IMR-90 (cell line): ENCODE measurements at regions not wholly inside any gene's neighbourhood (a gene's known extent, or its start where the extent isn't known, plus 50 kb on each side); places are given as distances from the start of the nearest gene placed in this dataset.

Source experiments
- ATAC-seq: fragments of 200-7000 bp; cut with Tn5 transposase; 2 replicates; pipeline ENCODE4 v1.9.1; 2020; ENCODE audit warnings: low read depth, mild to moderate bottlenecking, moderate library complexity
- BruUV-seq: library from RNA; stranded (reverse); fragments of 400-500 nt; replicated peaks from 2 replicates; lab custom pipeline; 2021; lab: Mats Ljungman, UMichigan
- CTCF ChIA-PET: fragments of 300-600 bp; formaldehyde crosslinking; extraction: SDS; loops from one replicate; lab custom pipeline; 2021; ENCODE audit warnings: antibody characterized with exemption; lab: Yijun Ruan, JAX
- POLR2A ChIA-PET: fragments of 300-600 bp; sonication (Branson Sonifier 250); formaldehyde crosslinking; loops from one replicate; lab custom pipeline; 2022; ENCODE audit warnings: antibody characterized with exemption; ENCODE audit not compliant: unreplicated experiment; lab: Charles Lee
- DNase-seq: peaks from one replicate; pipeline ENCODE4 v3.0.0; 2013
- H2AFZ ChIP-seq: replicated peaks from 2 replicates; pipeline ENCODE3; 2013; ENCODE audit warnings: low read length, mild to moderate bottlenecking; ENCODE audit not compliant: poor library complexity
- H2AK5ac ChIP-seq: 2 replicates; pipeline ENCODE4 v1.6.1; 2013; ENCODE audit warnings: low read depth, low read length, inconsistent platforms
- H2AK9ac ChIP-seq: replicated peaks from 2 replicates; pipeline ENCODE3; 2013; ENCODE audit warnings: mild to moderate bottlenecking, low read depth, low read length, moderate library complexity; ENCODE audit not compliant: poor library complexity
- H2BK120ac ChIP-seq: 2 replicates; pipeline ENCODE4 v1.6.1; 2013; ENCODE audit warnings: low read depth, low read length, inconsistent platforms
- H2BK15ac ChIP-seq: 3 replicates; pipeline ENCODE4 v1.6.1; 2013; ENCODE audit warnings: low read depth, low read length, inconsistent platforms
- H2BK20ac ChIP-seq: 2 replicates; pipeline ENCODE4 v1.6.1; 2013; ENCODE audit warnings: low read depth, mild to moderate bottlenecking, inconsistent platforms, low read length, moderate library complexity
- H2BK5ac ChIP-seq: 2 replicates; pipeline ENCODE4 v1.6.1; 2013; ENCODE audit warnings: mild to moderate bottlenecking, low read depth, low read length, inconsistent platforms; ENCODE audit not compliant: poor library complexity, severe bottlenecking
- H3K14ac ChIP-seq: replicated peaks from 2 replicates; pipeline ENCODE4 v1.6.1; 2013; ENCODE audit warnings: low read depth, low read length, inconsistent platforms
- H3K18ac ChIP-seq: 2 replicates; pipeline ENCODE4 v1.6.1; 2013; ENCODE audit warnings: low read depth, low read length, control low read depth
- H3K23ac ChIP-seq: 2 replicates; pipeline ENCODE4 v1.6.1; 2013; ENCODE audit warnings: low read depth, low read length, inconsistent platforms
- H3K27ac ChIP-seq: 2 replicates; pipeline ENCODE4 v1.5.1; 2013; ENCODE audit warnings: mild to moderate bottlenecking, control low read depth, low read length; ENCODE audit not compliant: insufficient read depth
- H3K27me3 ChIP-seq: 2 replicates; pipeline ENCODE4 v1.6.1; 2013; ENCODE audit warnings: low read length; ENCODE audit not compliant: control insufficient read depth, insufficient read depth
- H3K36me3 ChIP-seq: 2 replicates; pipeline ENCODE4 v1.6.1; 2013; ENCODE audit warnings: low read length, mixed read lengths; ENCODE audit not compliant: control insufficient read depth, insufficient read depth
- H3K4ac ChIP-seq: 2 replicates; pipeline ENCODE4 v1.6.1; 2013; ENCODE audit warnings: low read depth, low read length, inconsistent platforms
- H3K4me1 ChIP-seq: 2 replicates; pipeline ENCODE4 v1.6.1; 2013; ENCODE audit warnings: low read length, mixed read lengths; ENCODE audit not compliant: control insufficient read depth, insufficient read depth
- H3K4me2 ChIP-seq: 2 replicates; pipeline ENCODE4 v1.6.1; 2013; ENCODE audit warnings: low read depth, mild to moderate bottlenecking, control low read depth, low read length, moderate library complexity
- H3K4me3 ChIP-seq: 2 replicates; pipeline ENCODE4 v1.5.1; 2013; ENCODE audit warnings: low read depth, mild to moderate bottlenecking, control low read depth, low read length, moderate library complexity; ENCODE audit not compliant: insufficient read depth
- H3K56ac ChIP-seq: 2 replicates; pipeline ENCODE4 v1.6.1; 2013; ENCODE audit warnings: low read length, inconsistent platforms; ENCODE audit not compliant: insufficient read depth; ENCODE audit errors: extremely low read depth
- H3K79me1 ChIP-seq, 2 experiments: 2 replicates each; pipeline ENCODE4 v1.6.1; 2013; ENCODE audit warnings: low read length in 2 of 2, inconsistent platforms in 1 of 2, low read depth in 1 of 2
- H3K9ac ChIP-seq: 2 replicates; pipeline ENCODE4 v1.6.1; 2013; ENCODE audit warnings: low read depth, low read length, control low read depth
- H3K9me1 ChIP-seq: 2 replicates; pipeline ENCODE4 v1.6.1; 2013; ENCODE audit warnings: low read length, inconsistent platforms; ENCODE audit not compliant: insufficient read depth
- H3K9me3 ChIP-seq: 2 replicates; pipeline ENCODE4 v1.6.1; 2013; ENCODE audit warnings: low read length; ENCODE audit not compliant: control insufficient read depth, insufficient read depth
- H4K20me1 ChIP-seq: 2 replicates; pipeline ENCODE4 v1.6.1; 2013; ENCODE audit warnings: low read length, inconsistent platforms; ENCODE audit not compliant: insufficient read depth
- H4K5ac ChIP-seq: 2 replicates; pipeline ENCODE4 v1.6.1; 2013; ENCODE audit warnings: mild to moderate bottlenecking, low read depth, low read length, control low read depth
- H4K8ac ChIP-seq, 2 experiments: 2 replicates each; pipeline ENCODE4 v1.6.1; 2013; ENCODE audit warnings: low read depth in 2 of 2, low read length in 2 of 2, control low read depth in 1 of 2, inconsistent platforms in 1 of 2
- H4K91ac ChIP-seq: 2 replicates; pipeline ENCODE4 v1.6.1; 2013; ENCODE audit warnings: low read depth, low read length, inconsistent platforms; ENCODE audit not compliant: insufficient read depth
- CEBPB ChIP-seq: IDR thresholded peaks from 2 replicates; pipeline ENCODE4 v1.6.1; 2012; ENCODE audit warnings: low read depth, low read length, improper control_type of control experiment
- CHD1 ChIP-seq: IDR thresholded peaks from 2 replicates; pipeline ENCODE4 v1.6.1; 2012; ENCODE audit warnings: low read depth, low read length, improper control_type of control experiment
- CTCF ChIP-seq: conservative IDR thresholded peaks from 2 replicates; pipeline ENCODE4 v1.5.1; 2012; ENCODE audit warnings: mild to moderate bottlenecking, low read depth, low read length, improper control_type of control experiment
- ELK1 ChIP-seq: fragments of 150-350 bp; IDR thresholded peaks from 2 replicates; pipeline ENCODE4 v1.6.1; 2016; ENCODE audit warnings: low read depth, mild to moderate bottlenecking, low read length, moderate library complexity, borderline replicate concordance
- FOS ChIP-seq: fragments of 150-350 bp; IDR thresholded peaks from 2 replicates; pipeline ENCODE4 v1.6.1; 2016; ENCODE audit warnings: low read depth, low read length
- MAFK ChIP-seq: IDR thresholded peaks from 2 replicates; pipeline ENCODE4 v1.6.1; 2012; ENCODE audit warnings: low read depth, low read length, improper control_type of control experiment
- MAZ ChIP-seq: IDR thresholded peaks from 2 replicates; pipeline ENCODE4 v1.6.1; 2012; ENCODE audit warnings: low read depth, mild to moderate bottlenecking, low read length, improper control_type of control experiment, moderate library complexity, borderline replicate concordance
- NFE2L2 ChIP-seq: fragments of 150-350 bp; IDR thresholded peaks from 2 replicates; pipeline ENCODE4 v1.6.1; 2016; ENCODE audit warnings: low read depth, mild to moderate bottlenecking, low read length
- POLR2A ChIP-seq: IDR thresholded peaks from 2 replicates; pipeline ENCODE4 v1.6.1; 2012; ENCODE audit warnings: mild to moderate bottlenecking, low read depth, low read length
- RAD21 ChIP-seq: IDR thresholded peaks from 2 replicates; pipeline ENCODE4 v1.6.1; 2012; ENCODE audit warnings: low read length, improper control_type of control experiment
- RCOR1 ChIP-seq: IDR thresholded peaks from 2 replicates; pipeline ENCODE4 v1.6.1; 2012; ENCODE audit warnings: mild to moderate bottlenecking, low read length, improper control_type of control experiment; ENCODE audit not compliant: insufficient replicate concordance
- RFX5 ChIP-seq: IDR thresholded peaks from 2 replicates; pipeline ENCODE4 v1.8.0; 2012; ENCODE audit warnings: low read depth, mild to moderate bottlenecking, low read length, moderate library complexity
- SMC3 ChIP-seq: fragments of 150-350 bp; IDR thresholded peaks from 2 replicates; pipeline ENCODE4 v1.6.1; 2016; ENCODE audit warnings: low read depth, mild to moderate bottlenecking, antibody characterized with exemption, low read length, moderate library complexity
- USF2 ChIP-seq: fragments of 150-350 bp; IDR thresholded peaks from 2 replicates; pipeline ENCODE4 v1.6.1; 2017; ENCODE audit warnings: mild to moderate bottlenecking, antibody characterized with exemption, low read length, low read depth
- WGBS, 2 experiments: methylation state at CpG; one replicate each; pipeline versions ENCODE4 v1.1.5 to v1.1.7; 2013; ENCODE audit warnings: missing lambda C conversion rate in 2 of 2; ENCODE audit not compliant: insufficient read length in 1 of 2; ENCODE audit errors: extremely low coverage in 2 of 2; 5-methylcytosine and 5-hydroxymethylcytosine counted together
- dilution Hi-C: fragments of 300-500 bp; cut with HindIII; formaldehyde crosslinking; loops from one replicate; pipeline ENCODE4 v1.14.3; 2018; ENCODE audit warnings: low sequenced_read_pairs; ENCODE audit not compliant: unreplicated experiment
- in situ Hi-C: fragments of 300-500 bp; cut with MboI; formaldehyde crosslinking; loops from 3 replicates; pipeline ENCODE4 v1.14.3; 2019; ENCODE audit warnings: low sequenced_read_pairs, inconsistent platforms, mixed read lengths
- intact Hi-C: fragments of 100-400 bp; cut with micrococcal nuclease; formaldehyde crosslinking; loops from 2 replicates; pipeline ENCODE4 v1.10.0; 2022

GRCh38 chr3:40962721-40963120 is 236.6 kb upstream of the CTNNB1 start:
- no peak overlapping the region for H2AK9ac ChIP-seq
- no peak overlapping the region for H4K8ac ChIP-seq
- peaks cover 4% of the 10 kb centered on the region; the same call in 1 of the 2 replicates for H3K9me3 ChIP-seq
- H3K14ac ChIP-seq = no peak overlapping the region
- no peak overlapping the region for H2AFZ ChIP-seq
- H3K9ac ChIP-seq = no peak overlapping the region
- in situ Hi-C loops (no loop called here), intact Hi-C loops (no loop called here), dilution Hi-C loops (no loop called here)
- no peak overlapping the region for H2AK5ac ChIP-seq
- no peak overlapping the region for H4K91ac ChIP-seq
- no peak overlapping the region for H2BK5ac ChIP-seq
- TF ChIP-seq RFX5 = no peak
- no peak for TF ChIP-seq CHD1
- TF ChIP-seq SMC3 = no peak
- no peak for TF ChIP-seq MAZ
- no peak for TF ChIP-seq FOS
- no peak for TF ChIP-seq CEBPB
- no peak for TF ChIP-seq NFE2L2
- TF ChIP-seq MAFK = no peak
- no peak for TF ChIP-seq ELK1
- no peak for TF ChIP-seq RCOR1
- no peak for TF ChIP-seq POLR2A
- TF ChIP-seq CTCF = no peak
- no peak for TF ChIP-seq USF2
- TF ChIP-seq RAD21 = no peak
- H3K18ac ChIP-seq = no peak overlapping the region
- H3K56ac ChIP-seq = no peak overlapping the region
- H3K27me3 ChIP-seq = no peaks in the 10 kb centered on the region
- H3K36me3 ChIP-seq = no peaks in the 10 kb centered on the region
- POLR2A ChIA-PET = no interaction called here
- no peaks in the 10 kb centered on the region for H4K20me1 ChIP-seq
- no peak overlapping the region for H3K23ac ChIP-seq
- H3K27ac ChIP-seq = no peak overlapping the region
- CTCF ChIA-PET = no interaction called here
- no peaks in the 10 kb centered on the region for H3K4me1 ChIP-seq
- H3K4ac ChIP-seq = no peak overlapping the region
- no peak overlapping the region for H3K4me3 ChIP-seq
- H3K9me1 ChIP-seq = no peaks in the 10 kb centered on the region
- no peak overlapping the region for H4K5ac ChIP-seq
- ATAC-seq (no peak), DNase-seq (no peak)
- no peak overlapping the region for H2BK15ac ChIP-seq
- WGBS, 2 experiments = 40% methylated on average over 1 of the region's 2 CpGs; no CpG with 5 or more reads in 1 of the 2 experiments
- H2BK20ac ChIP-seq = no peak overlapping the region
- no TSS peak for BruUV-seq
- no peak overlapping the region for H3K4me2 ChIP-seq
- H3K79me1 ChIP-seq = no peaks in the 10 kb centered on the region
- no peak overlapping the region for H2BK120ac ChIP-seq
